HEK293 (cell line): ENCODE measurements at regions not wholly inside any gene's neighbourhood (a gene's known extent, or its start where the extent isn't known, plus 50 kb on each side); places are given as distances from the start of the nearest gene placed in this dataset.

Experiments
- CTCF ChIA-PET: fragments of 350-600 bp; formaldehyde crosslinking; extraction: SDS; loops from one replicate; lab custom pipeline; 2021; ENCODE audit warnings: antibody characterized with exemption; lab: Yijun Ruan, JAX
- POLR2A ChIA-PET: fragments of 300-600 bp; formaldehyde crosslinking; extraction: SDS; loops from one replicate; lab custom pipeline; 2020; ENCODE audit warnings: antibody characterized with exemption, inconsistent platforms; lab: Yijun Ruan, JAX
- H3K27ac ChIP-seq: fragments of 200-500 bp; sonication (Bioruptor generic); 2 replicates; pipeline ENCODE4 v1.5.1; 2014; ENCODE audit warnings: low read depth, low read length, control low read depth, inconsistent platforms; ENCODE audit errors: extremely low read depth
- H3K36me3 ChIP-seq, 2 experiments: fragments of 200-500 bp in 1 of 2; sonication (Bioruptor generic) in 1 of 2; 1 replicate in 1 of 2; 2 replicates in 1 of 2; pipeline ENCODE4 v1.5.1; 2014 to 2017; ENCODE audit warnings: inconsistent platforms in 2 of 2, low read length in 2 of 2; ENCODE audit not compliant: control insufficient read depth in 2 of 2, insufficient read depth in 1 of 2
- H3K4me1 ChIP-seq: fragments of 200-500 bp; sonication (Bioruptor generic); 2 replicates; pipeline ENCODE4 v1.5.1; 2014; ENCODE audit warnings: mild to moderate bottlenecking, low read length, inconsistent platforms; ENCODE audit not compliant: control insufficient read depth, insufficient read depth
- H3K4me3 ChIP-seq: 2 replicates; pipeline ENCODE4 v1.5.1; 2011; ENCODE audit warnings: low read depth, mild to moderate bottlenecking, control low read depth, low read length, moderate library complexity
- H3K9me3 ChIP-seq: fragments of 200-500 bp; sonication (Bioruptor generic); 2 replicates; pipeline ENCODE4 v1.5.1; 2014; ENCODE audit warnings: low read depth, low read length, inconsistent platforms; ENCODE audit not compliant: control insufficient read depth, insufficient read depth
- KLF16 ChIP-seq: fragments of 450-650 bp; formaldehyde crosslinking; IDR thresholded peaks from 2 replicates; pipeline ENCODE4 v1.5.1; 2017; ENCODE audit warnings: missing biosample characterization, missing genetic modification characterization
- TCF7L2 ChIP-seq: IDR thresholded peaks from 2 replicates; pipeline ENCODE4 v1.6.1; 2011; ENCODE audit warnings: low read depth, mild to moderate bottlenecking, inconsistent platforms, low read length, moderate library complexity, borderline replicate concordance
- ZBTB48 ChIP-seq: fragments of 450-650 bp; formaldehyde crosslinking; IDR thresholded peaks from 2 replicates; pipeline ENCODE4 v1.5.1; 2016; ENCODE audit warnings: missing biosample characterization, missing genetic modification characterization
- ZNF146 ChIP-seq: fragments of 450-650 bp; formaldehyde crosslinking; IDR thresholded peaks from 2 replicates; pipeline ENCODE4 v1.5.1; 2016; ENCODE audit warnings: missing biosample characterization, missing genetic modification characterization
- ZNF169 ChIP-seq: fragments of 450-650 bp; formaldehyde crosslinking; IDR thresholded peaks from 2 replicates; pipeline ENCODE4 v1.5.1; 2016; ENCODE audit warnings: missing biosample characterization, missing genetic modification characterization
- ZNF174 ChIP-seq: fragments of 450-650 bp; formaldehyde crosslinking; IDR thresholded peaks from 2 replicates; pipeline ENCODE4 v1.5.0; 2017; ENCODE audit warnings: missing biosample characterization, mild to moderate bottlenecking, missing genetic modification characterization
- ZNF184 ChIP-seq: fragments of 450-650 bp; IDR thresholded peaks from 2 replicates; pipeline ENCODE4 v1.5.1; 2018; ENCODE audit warnings: missing biosample characterization, mild to moderate bottlenecking, missing genetic modification characterization
- ZNF214 ChIP-seq: fragments of 450-650 bp; formaldehyde crosslinking; IDR thresholded peaks from 2 replicates; pipeline ENCODE4 v1.5.1; 2017; ENCODE audit warnings: missing biosample characterization, mild to moderate bottlenecking, missing genetic modification characterization, borderline replicate concordance
- ZNF221 ChIP-seq: fragments of 450-650 bp; formaldehyde crosslinking; IDR thresholded peaks from 2 replicates; pipeline ENCODE4 v1.5.1; 2017; ENCODE audit warnings: missing biosample characterization, missing genetic modification characterization, borderline replicate concordance
- ZNF324 ChIP-seq: fragments of 450-650 bp; formaldehyde crosslinking; IDR thresholded peaks from 2 replicates; pipeline ENCODE4 v1.5.1; 2016; ENCODE audit warnings: missing biosample characterization, missing genetic modification characterization
- ZNF335 ChIP-seq: fragments of 450-650 bp; formaldehyde crosslinking; conservative IDR thresholded peaks from 2 replicates; pipeline ENCODE4 v1.5.1; 2016; ENCODE audit warnings: missing biosample characterization, missing genetic modification characterization
- ZNF48 ChIP-seq: fragments of 450-650 bp; formaldehyde crosslinking; IDR thresholded peaks from 2 replicates; pipeline ENCODE4 v1.5.1; 2016; ENCODE audit warnings: missing biosample characterization, missing genetic modification characterization
- ZNF544 ChIP-seq: fragments of 450-650 bp; formaldehyde crosslinking; IDR thresholded peaks from 2 replicates; pipeline ENCODE4 v1.5.0; 2017; ENCODE audit warnings: missing biosample characterization, missing genetic modification characterization
- ZNF664 ChIP-seq: fragments of 450-650 bp; formaldehyde crosslinking; IDR thresholded peaks from 2 replicates; pipeline ENCODE4 v1.5.1; 2016; ENCODE audit warnings: missing biosample characterization, missing genetic modification characterization
- ZNF776 ChIP-seq: fragments of 450-650 bp; formaldehyde crosslinking; IDR thresholded peaks from 2 replicates; pipeline ENCODE4 v1.5.0; 2017; ENCODE audit warnings: missing biosample characterization, missing genetic modification characterization, borderline replicate concordance
- TF ChIP-seq, protein P1 (sequence below): fragments of 450-650 bp; formaldehyde crosslinking; IDR thresholded peaks from 2 replicates; pipeline ENCODE4 v1.5.1; 2017; ENCODE audit warnings: missing biosample characterization, missing genetic modification characterization

DNA sequence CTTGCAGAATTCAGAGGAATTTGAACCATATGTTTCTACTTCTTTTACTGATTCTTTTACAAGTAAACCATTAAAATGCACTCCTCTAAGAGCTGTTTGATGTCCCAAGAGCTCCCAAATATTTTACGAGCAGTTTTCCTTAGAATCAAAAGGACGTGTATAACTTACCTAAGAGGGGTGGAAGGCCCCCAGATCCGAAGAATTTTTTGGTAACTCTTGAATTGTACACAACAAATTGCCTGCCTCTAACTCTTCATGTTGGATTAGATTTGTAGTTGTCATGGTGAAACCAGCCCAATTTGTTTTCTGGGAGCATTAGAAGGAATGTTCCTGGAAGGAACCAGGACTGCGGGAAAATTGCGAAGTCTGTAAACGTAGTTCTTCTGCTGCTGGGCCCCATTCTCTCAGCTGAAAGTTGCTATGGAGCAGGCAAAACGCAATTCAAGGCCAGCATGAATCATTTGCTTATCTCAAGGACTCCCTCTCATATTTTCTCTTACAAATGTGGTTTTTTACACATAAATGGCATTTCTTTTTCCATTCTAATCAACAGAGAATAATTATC lies 124.8 kb upstream of the TMEM72 start:
- no peaks in the 10 kb centered on the region for H3K9me3 ChIP-seq
- no peaks in the 10 kb centered on the region for H3K4me1 ChIP-seq
- no peak overlapping the region for H3K27ac ChIP-seq
- H3K36me3 ChIP-seq: no peaks in the 10 kb centered on the region
- no peak overlapping the region for H3K4me3 ChIP-seq
- TF ChIP-seq ZNF48 (no peak), ZNF174 (no peak), ZNF221 (tag by site-specific recombination) (no peak)
- TF ChIP-seq, all 188 proteins: peak for 0
- POLR2A ChIA-PET: no interaction called here
- CTCF ChIA-PET: interaction anchor here (0.7 kb wide), 1 partner anchor 74 kb away, joined by 3 read pairs; no protein-coding TSS in a partner anchor

DNA sequence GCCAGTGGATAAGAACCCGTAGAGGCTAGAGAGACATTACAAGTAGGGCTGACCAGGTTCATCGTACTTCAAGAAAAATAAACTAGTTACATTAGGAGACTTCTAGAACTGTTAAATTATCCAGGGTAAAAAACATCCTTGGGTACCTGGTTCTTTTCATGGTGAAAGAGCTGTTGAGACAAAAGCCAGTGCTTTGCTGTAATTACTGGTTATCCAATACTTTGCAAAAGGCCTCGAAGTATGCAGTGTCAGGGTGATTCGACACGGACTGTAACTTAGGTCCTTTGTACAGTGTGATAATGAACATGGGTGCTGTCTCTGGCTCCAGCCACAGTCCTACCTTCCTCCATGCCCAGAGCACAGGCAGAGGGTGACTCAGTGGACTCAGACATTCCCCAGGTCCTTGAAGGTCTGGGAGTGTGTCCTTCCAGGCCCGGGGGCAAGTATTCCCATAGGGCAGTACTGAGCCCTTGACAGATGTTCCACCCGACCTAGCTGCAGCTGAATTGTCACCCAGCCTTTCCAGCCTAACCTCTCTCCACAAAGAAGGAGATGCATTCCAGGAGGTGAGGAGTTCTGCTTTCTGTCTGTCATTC lies 123.6 kb upstream of the TMEM72 start:
- no peak overlapping the region for H3K27ac ChIP-seq
- no peak overlapping the region for H3K4me3 ChIP-seq
- CTCF ChIA-PET: no interaction called here
- no peaks in the 10 kb centered on the region for H3K4me1 ChIP-seq
- no peaks in the 10 kb centered on the region for H3K9me3 ChIP-seq
- no peak for TF ChIP-seq ZNF48
- TF ChIP-seq ZNF169: no peak
- TF ChIP-seq, protein P1, sequence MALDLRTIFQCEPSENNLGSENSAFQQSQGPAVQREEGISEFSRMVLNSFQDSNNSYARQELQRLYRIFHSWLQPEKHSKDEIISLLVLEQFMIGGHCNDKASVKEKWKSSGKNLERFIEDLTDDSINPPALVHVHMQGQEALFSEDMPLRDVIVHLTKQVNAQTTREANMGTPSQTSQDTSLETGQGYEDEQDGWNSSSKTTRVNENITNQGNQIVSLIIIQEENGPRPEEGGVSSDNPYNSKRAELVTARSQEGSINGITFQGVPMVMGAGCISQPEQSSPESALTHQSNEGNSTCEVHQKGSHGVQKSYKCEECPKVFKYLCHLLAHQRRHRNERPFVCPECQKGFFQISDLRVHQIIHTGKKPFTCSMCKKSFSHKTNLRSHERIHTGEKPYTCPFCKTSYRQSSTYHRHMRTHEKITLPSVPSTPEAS (tag by site-specific recombination): no peak
- no peak for TF ChIP-seq ZNF335 (tag by site-specific recombination)
- TF ChIP-seq ZNF324 (tag by site-specific recombination): no peak
- TF ChIP-seq KLF16 (tag by site-specific recombination): no peak
- POLR2A ChIA-PET: no interaction called here
- H3K36me3 ChIP-seq: no peaks in the 10 kb centered on the region

DNA sequence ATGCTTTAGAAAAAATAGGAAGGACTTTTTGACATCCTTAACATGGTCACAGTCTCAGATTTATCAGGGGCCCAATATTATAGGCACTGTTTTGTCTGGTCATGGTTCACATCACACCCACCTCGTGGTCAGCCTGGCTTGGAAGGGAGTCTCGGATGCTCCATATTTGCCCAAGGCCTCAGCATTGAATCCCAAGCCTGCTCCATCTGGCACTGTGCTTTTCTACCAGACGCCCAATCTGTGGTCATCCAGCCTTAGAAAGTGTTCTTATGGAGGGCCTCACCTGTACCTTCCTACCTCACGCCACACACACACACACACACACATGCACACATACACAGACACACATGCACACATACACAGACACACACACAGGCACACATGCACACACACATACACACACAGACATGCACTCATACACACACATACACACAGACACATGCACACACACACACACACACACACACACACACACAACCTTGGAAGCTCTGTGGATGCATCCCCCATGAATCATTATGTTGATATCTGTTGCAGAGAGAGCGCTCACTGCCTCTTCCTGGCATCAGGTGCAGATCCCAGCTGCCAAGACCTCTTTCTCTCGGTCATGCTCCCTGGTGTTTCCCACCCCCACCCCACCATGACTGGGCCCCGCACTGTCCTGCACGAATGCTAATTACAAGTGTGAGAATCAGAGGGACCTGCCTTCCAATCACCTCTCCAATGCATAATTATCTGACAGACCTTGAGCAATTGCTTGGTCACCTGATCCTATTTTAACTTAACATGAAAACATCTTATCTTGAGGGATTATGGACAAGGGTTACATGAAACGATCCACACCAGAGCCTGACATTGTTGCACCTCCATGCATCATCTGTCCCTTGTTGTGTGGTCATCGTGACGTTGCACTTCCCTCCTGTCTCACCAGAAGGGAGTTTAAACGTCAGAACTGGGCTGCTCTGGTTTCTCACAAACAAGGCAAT lies 122.7 kb upstream of the TMEM72 start:
- H3K36me3 ChIP-seq: no peaks in the 10 kb centered on the region
- ChIA-PET CTCF (no interaction called here), POLR2A (no interaction called here)
- no peaks in the 10 kb centered on the region for H3K4me1 ChIP-seq
- no peaks in the 10 kb centered on the region for H3K9me3 ChIP-seq
- TF ChIP-seq ZNF776 (tag by site-specific recombination) (0 out of 2 replicates have a peak, but pooled peaks have one; percentile 33), TCF7L2 (no peak), ZNF184 (tag by site-specific recombination) (no peak), ZNF146 (tag by site-specific recombination) (no peak), ZNF664 (tag by site-specific recombination) (no peak), ZNF544 (tag by site-specific recombination) (no peak), ZBTB48 (tag by site-specific recombination) (no peak), ZNF214 (tag by site-specific recombination) (no peak)
- TF ChIP-seq, protein P1 (tag by site-specific recombination): peak; percentile 98
- H3K4me3 ChIP-seq: no peak overlapping the region
- no peak overlapping the region for H3K27ac ChIP-seq
